Skeletal muscle tissue (tissue), 3 donors: ENCODE measurements at regions not wholly inside any gene's neighbourhood (a gene's known extent, or its start where the extent isn't known, plus 50 kb on each side); places are given as distances from the start of the nearest gene placed in this dataset.
"Not testable (repeated sequence)": the region's sequence is repeated elsewhere in the genome, so short reads cannot be mapped to it uniquely, and the experiment has no call there.

Experiments
- H3K27ac ChIP-seq: one replicate; pipeline ENCODE4 v1.7.0; 2013; ENCODE audit warnings: mild to moderate bottlenecking, low read depth, low read length, inconsistent platforms
- H3K27me3 ChIP-seq, 3 donors: one replicate each; pipeline ENCODE4 v1.7.0; 2013; ENCODE audit warnings: low read length in 3 of 3; ENCODE audit not compliant: control insufficient read depth in 3 of 3, insufficient read depth in 3 of 3
- H3K36me3 ChIP-seq, 3 donors: one replicate each; pipeline ENCODE4 v1.7.0; 2013; ENCODE audit warnings: low read length in 3 of 3; ENCODE audit not compliant: control insufficient read depth in 3 of 3, insufficient read depth in 3 of 3
- H3K4me1 ChIP-seq, 3 donors: one replicate each; pipeline ENCODE4 v1.7.0; 2013; ENCODE audit warnings: low read length in 3 of 3, mild to moderate bottlenecking in 3 of 3; ENCODE audit not compliant: control insufficient read depth in 3 of 3, insufficient read depth in 3 of 3
- H3K4me3 ChIP-seq, 3 donors: one replicate each; pipeline ENCODE4 v1.7.0; 2013; ENCODE audit warnings: low read length in 3 of 3
- H3K9ac ChIP-seq, 3 donors: one replicate each; pipeline ENCODE4 v1.7.0; 2013; ENCODE audit warnings: low read length in 3 of 3, mild to moderate bottlenecking in 3 of 3, moderate library complexity in 2 of 3, low read depth in 1 of 3
- H3K9me3 ChIP-seq, 3 donors: one replicate each; pipeline ENCODE4 v1.7.0; 2013; ENCODE audit warnings: low read length in 3 of 3; ENCODE audit not compliant: control insufficient read depth in 3 of 3
- donor health status: Osteomylitis.

DNA sequence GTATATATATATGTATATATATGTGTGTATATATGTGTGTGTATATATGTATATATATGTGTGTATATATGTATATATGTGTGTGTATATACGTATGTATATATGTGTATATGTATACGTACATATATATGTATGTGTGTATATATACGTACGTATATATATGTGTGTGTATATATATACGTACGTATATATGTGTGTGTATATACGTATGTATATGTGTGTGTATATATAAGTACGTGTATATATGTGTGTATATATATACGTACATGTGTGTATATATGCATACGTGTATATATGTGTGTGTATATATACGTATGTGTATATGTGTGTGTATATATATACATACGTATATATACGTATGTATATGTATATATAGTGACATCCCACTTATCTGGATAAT, 154.4 kb downstream of the CDRT15L2 start:
- H3K4me1 ChIP-seq = no peaks in the 10 kb centered on the region
- H3K9me3 ChIP-seq = no peaks in the 10 kb centered on the region
- no peak overlapping the region for H3K27ac ChIP-seq
- H3K27me3 ChIP-seq = no peaks in the 10 kb centered on the region
- no peaks in the 10 kb centered on the region for H3K36me3 ChIP-seq
- no peak overlapping the region for H3K4me3 ChIP-seq
- no peak overlapping the region for H3K9ac ChIP-seq

DNA sequence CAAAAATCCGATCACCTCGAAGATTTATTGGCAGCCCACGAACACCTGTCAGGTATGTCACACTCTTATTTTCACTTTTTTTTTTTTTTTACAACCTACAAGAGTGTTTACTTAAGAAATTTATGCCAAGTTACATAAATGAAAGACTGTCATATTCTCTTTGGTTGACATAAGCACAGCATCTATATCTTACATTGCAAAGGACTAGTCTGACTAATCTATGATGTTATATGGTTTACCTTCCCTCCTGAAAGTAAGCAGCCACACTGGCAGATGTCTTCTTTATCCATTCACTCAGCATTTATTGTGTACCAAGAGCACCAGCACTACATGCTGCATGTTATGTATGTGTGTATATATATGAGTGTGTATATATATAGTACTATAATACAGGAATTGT, 156.3 kb downstream of the CDRT15L2 start:
- H3K27me3 ChIP-seq = no peaks in the 10 kb centered on the region
- H3K27ac ChIP-seq = no peak overlapping the region
- H3K36me3 ChIP-seq = no peaks in the 10 kb centered on the region
- H3K4me1 ChIP-seq = no peaks in the 10 kb centered on the region
- H3K9me3 ChIP-seq = no peaks in the 10 kb centered on the region
- H3K9ac ChIP-seq = no peak overlapping the region
- H3K4me3 ChIP-seq = no peak overlapping the region

DNA sequence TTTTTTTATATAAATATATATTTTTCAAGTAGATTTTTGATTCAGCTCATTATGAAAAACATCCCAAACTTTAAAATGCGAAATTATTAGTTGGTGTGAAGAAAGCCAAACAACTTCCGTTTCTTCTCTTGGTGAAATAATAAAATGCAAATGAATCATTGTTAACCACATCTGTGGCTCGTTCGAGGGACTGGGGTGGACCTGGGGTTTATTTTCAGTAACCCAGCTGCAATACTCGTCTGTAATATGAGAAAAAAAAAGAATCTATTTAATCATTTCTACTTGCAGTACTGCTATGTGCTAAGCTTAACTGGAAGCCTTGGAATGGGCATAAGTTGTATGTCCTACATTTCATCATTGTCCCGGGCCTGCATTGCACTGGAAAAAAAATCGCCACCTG, 158.1 kb downstream of the CDRT15L2 start:
- H3K4me3 ChIP-seq, H3K4me1 ChIP-seq, H3K27me3 ChIP-seq, H3K9ac ChIP-seq, H3K36me3 ChIP-seq, H3K9me3 ChIP-seq, H3K27ac ChIP-seq: not testable (repeated sequence)

DNA sequence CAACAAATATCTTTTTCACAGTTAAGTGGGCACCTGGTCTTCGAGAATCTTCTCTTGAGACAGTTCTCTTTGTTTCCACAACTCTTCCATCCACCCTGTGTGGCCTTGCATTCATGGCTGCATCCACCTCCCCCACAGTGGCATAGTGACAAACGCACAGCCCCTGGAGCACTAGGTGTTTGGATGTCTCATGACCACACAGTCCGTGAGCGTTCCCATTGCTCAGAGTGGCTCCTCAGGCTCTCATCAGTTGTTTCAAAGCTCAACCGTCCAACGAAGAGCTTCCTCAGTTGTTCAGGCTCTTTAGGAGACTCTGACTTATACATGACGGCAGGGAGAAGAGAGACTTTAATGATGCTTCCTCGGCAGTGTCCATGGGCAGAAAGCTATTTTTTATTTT, 191.6 kb downstream of the CDRT15L2 start:
- Histone ChIP-seq H3K4me3 (no peak overlapping the region), H3K36me3 (no peaks in the 10 kb centered on the region), H3K9me3 (no peaks in the 10 kb centered on the region), H3K9ac (no peak overlapping the region), H3K4me1 (no peaks in the 10 kb centered on the region), H3K27ac (no peak overlapping the region), H3K27me3 (no peaks in the 10 kb centered on the region)

DNA sequence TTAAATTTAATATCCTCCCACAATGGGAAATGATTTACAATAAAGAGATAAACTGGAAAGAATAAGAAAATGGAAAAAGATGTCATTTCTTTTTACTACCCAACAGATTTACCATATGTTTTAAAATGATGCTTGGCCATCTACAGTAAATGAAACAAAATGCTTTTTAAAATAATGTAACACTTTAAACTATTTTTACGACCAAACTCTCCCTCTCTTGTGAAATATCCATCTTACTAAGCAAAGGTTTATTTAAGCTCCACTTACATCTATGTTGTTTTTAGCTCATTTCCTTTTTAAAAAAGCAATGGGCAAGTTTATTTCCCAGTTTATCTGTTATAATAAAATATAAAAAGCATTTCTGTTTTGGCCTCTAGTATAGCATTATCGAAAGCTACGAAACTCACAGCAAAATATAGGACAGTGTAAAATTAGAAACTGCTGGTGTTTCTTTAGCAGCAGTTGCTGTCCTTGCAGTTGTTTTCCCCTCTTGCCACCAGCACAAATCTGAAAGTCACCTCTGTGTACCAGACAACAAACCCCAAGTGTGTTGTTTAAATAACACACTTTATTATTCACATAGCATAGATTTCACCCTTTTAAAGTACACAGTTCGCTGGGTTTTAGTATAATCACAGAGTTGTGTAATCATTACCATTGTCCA, 195.1 kb downstream of the CDRT15L2 start:
- Histone ChIP-seq H3K27me3 (no peaks in the 10 kb centered on the region), H3K9me3 (no peaks in the 10 kb centered on the region), H3K9ac (no peak overlapping the region), H3K36me3 (no peaks in the 10 kb centered on the region), H3K4me3 (no peak overlapping the region), H3K27ac (no peak overlapping the region), H3K4me1 (no peaks in the 10 kb centered on the region)

DNA sequence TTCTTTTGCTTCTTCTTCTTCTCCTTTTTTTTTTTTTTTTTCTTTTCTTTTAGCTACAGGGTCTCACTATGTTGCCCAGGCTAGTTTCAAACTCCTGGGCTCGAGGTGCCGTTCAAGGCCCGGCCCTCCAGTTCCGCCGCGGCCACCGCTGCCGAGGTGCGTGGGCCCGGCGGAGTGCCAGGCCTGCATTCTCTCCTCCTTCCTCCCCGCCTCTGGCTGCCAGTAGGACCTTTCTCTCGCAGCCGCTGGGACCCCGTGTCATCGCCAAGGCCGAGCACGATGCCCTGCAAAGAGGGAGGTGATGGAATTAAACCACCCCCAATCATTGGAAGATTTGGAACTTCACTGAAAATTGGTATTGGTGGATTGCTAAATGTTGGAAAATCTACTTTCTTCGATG, 195.8 kb downstream of the CDRT15L2 start:
- no peak overlapping the region for H3K9ac ChIP-seq
- H3K9me3 ChIP-seq = no peaks in the 10 kb centered on the region
- no peaks in the 10 kb centered on the region for H3K36me3 ChIP-seq
- no peaks in the 10 kb centered on the region for H3K27me3 ChIP-seq
- no peak overlapping the region for H3K4me3 ChIP-seq
- no peak overlapping the region for H3K27ac ChIP-seq
- no peaks in the 10 kb centered on the region for H3K4me1 ChIP-seq

DNA sequence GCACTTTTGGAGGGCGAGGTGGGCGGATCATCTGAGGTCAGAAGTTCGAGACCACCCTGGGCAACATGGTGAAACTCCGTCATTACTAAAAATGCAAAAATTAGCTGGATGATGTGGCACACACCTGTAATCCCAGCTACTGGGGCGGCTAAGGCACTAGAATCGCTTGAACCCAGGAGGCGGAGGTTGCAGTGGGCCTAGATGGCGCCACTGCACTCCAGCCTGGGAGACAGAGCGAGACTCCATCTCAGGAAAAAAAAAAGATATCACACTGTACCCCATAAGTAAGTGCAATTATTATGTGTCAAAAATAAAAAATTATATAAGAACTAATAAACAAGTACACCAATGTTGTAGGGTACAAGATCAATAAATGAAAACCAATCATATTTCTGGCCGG, 200.0 kb downstream of the CDRT15L2 start:
- H3K27me3 ChIP-seq = peaks cover 3 to 9% (median 4%) of the 10 kb centered on the region in 3 donors
- no peaks in the 10 kb centered on the region for H3K36me3 ChIP-seq
- H3K27ac ChIP-seq = no peak overlapping the region
- no peaks in the 10 kb centered on the region for H3K4me1 ChIP-seq
- no peak overlapping the region for H3K4me3 ChIP-seq
- no peak overlapping the region for H3K9ac ChIP-seq
- no peaks in the 10 kb centered on the region for H3K9me3 ChIP-seq

DNA sequence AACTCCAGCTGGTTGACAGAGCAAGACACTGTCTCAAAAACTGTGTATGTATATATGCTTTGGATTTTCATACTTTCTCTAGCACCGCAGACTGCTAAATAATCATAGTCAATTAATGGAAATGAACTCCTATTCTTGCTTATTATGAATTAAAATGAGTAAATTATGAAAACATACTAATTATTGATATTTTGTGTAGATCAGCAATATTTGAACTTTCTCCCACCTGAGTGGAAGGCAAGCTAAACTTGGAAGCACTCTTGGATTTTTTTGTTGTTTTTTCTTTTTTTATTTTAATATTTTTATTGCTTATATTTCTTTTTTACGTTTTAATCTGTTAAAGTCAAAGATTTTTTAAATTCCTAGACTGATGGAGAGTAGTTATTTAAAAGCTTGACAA, 201.7 kb downstream of the CDRT15L2 start:
- Histone ChIP-seq H3K4me3 (no peak overlapping the region), H3K4me1 (no peaks in the 10 kb centered on the region), H3K27ac (no peak overlapping the region), H3K36me3 (no peaks in the 10 kb centered on the region), H3K9me3 (no peaks in the 10 kb centered on the region), H3K27me3 (peaks cover 3 to 16% (median 9%) of the 10 kb centered on the region in 3 donors), H3K9ac (no peak overlapping the region)

DNA sequence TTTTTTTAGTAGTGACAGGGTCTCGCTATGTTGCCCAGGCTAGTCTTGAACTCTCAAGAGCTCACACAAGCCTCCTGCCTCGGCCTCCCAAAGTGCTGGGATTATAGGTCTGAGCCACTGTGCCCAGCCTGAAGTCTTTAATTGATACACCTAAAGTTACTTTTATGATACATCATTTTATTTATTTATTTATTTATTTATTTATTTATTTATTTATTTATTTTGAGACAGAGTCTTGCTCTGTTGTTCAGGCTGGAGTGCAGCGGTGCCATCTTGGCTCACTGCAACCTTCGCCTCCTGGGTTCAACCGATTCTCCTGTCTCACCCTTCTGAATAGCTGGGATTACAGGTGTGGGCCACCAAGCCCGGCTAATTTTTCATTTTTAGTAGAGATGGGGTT, 202.3 kb downstream of the CDRT15L2 start:
- H3K27me3 ChIP-seq = peaks cover 3 to 16% (median 9%) of the 10 kb centered on the region in 3 donors
- H3K9ac ChIP-seq = not testable (repeated sequence)

DNA sequence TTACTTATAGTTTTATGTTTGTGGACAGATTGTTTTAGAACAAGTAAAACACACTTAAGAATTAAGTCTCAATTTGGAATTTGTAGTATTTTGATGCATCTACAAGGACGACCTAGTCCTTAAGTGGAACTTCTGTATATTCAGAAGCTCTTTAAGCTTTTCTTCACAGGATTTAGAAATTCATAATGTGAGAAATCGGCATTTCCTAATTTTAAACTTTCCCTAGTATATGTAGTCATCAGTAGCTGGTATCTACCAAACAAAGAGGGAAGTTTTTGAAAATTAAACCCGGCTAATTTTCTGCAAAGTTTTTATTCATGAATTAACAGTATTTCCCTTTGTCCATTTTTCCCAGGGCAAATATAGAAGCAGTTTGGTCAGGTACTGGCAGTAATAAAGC, 203.6 kb downstream of the CDRT15L2 start:
- H3K9me3 ChIP-seq = no peaks in the 10 kb centered on the region
- no peaks in the 10 kb centered on the region for H3K36me3 ChIP-seq
- no peak overlapping the region for H3K4me3 ChIP-seq
- no peak overlapping the region for H3K27ac ChIP-seq
- no peak overlapping the region for H3K9ac ChIP-seq
- H3K4me1 ChIP-seq = no peaks in the 10 kb centered on the region
- H3K27me3 ChIP-seq = peaks cover 3 to 16% (median 9%) of the 10 kb centered on the region in 3 donors

More for the DNA sequence above, 202.3 kb downstream of the CDRT15L2 start:
- H3K4me3 ChIP-seq, H3K27ac ChIP-seq, H3K4me1 ChIP-seq, H3K36me3 ChIP-seq, H3K9me3 ChIP-seq: not testable (repeated sequence)
